Activated naive CD8-positive, alpha-beta T cell treated with anti-CD3 and anti-CD28 coated beads, Interleukin-2, amount 10 ng/mL, durations not matched to agents 7 days and 5 days (primary cell): ENCODE measurements at regions not wholly inside any gene's neighbourhood (a gene's known extent, or its start where the extent isn't known, plus 50 kb on each side); places are given as distances from the start of the nearest gene placed in this dataset.

Source experiments
- ATAC-seq: fragments of 150-1000 bp; cut with Tn5 transposase; one replicate; pipeline ENCODE4 v1.10.0; 2021; ENCODE audit warnings: low read depth, moderate library complexity
- POLR2A ChIA-PET: fragments of 350-600 bp; sonication (Branson Sonifier 250); formaldehyde crosslinking; loops from one replicate; lab custom pipeline; 2021; ENCODE audit warnings: antibody characterized with exemption; lab: Charles Lee
- DNase-seq: peaks from one replicate; pipeline ENCODE4 v3.0.0; 2021
- H3K27ac Mint-ChIP-seq: one replicate; pipeline ENCODE4 v1.8.0; 2022; ENCODE audit warnings: mild to moderate bottlenecking, mixed read lengths
- H3K27me3 Mint-ChIP-seq: one replicate; pipeline ENCODE4 v1.8.0; 2022; ENCODE audit warnings: mild to moderate bottlenecking, moderate library complexity, mixed read lengths
- H3K36me3 Mint-ChIP-seq: one replicate; pipeline ENCODE4 v1.8.0; 2021; ENCODE audit warnings: mild to moderate bottlenecking, mixed read lengths
- H3K4me1 Mint-ChIP-seq: one replicate; pipeline ENCODE4 v1.8.0; 2021; ENCODE audit warnings: mixed read lengths
- H3K4me3 Mint-ChIP-seq: one replicate; pipeline ENCODE4 v1.8.0; 2022; ENCODE audit warnings: mild to moderate bottlenecking, moderate library complexity, mixed read lengths
- H3K9me3 Mint-ChIP-seq: one replicate; pipeline ENCODE4 v1.8.0; 2021; ENCODE audit warnings: mixed read lengths

GRCh38 chr18:41113885-41114482 lies 841.0 kb upstream of the PIK3C3 start:
- Mint-ChIP-seq H3K9me3 (peaks cover 7% of the 10 kb centered on the region), H3K36me3 (no peaks in the 10 kb centered on the region), H3K4me3 (no peak overlapping the region), H3K4me1 (no peaks in the 10 kb centered on the region), H3K27ac (no peak overlapping the region), H3K27me3 (no peaks in the 10 kb centered on the region)
- POLR2A ChIA-PET = no interaction called here
- DNase-seq (no peak), ATAC-seq (no peak)

- Mint-ChIP-seq H3K36me3 (no peaks in the 10 kb centered on the region), H3K27ac (no peak overlapping the region), H3K4me3 (no peak overlapping the region), H3K27me3 (no peaks in the 10 kb centered on the region), H3K9me3 (peaks cover 2% of the 10 kb centered on the region), H3K4me1 (no peaks in the 10 kb centered on the region)
- DNase-seq (no peak), ATAC-seq (no peak)
- POLR2A ChIA-PET = no interaction called here
Observed at GRCh38 chr18:41099451-41099850, 855.6 kb upstream of the PIK3C3 start.

- no peaks in the 10 kb centered on the region for H3K36me3 Mint-ChIP-seq
- H3K4me1 Mint-ChIP-seq = no peaks in the 10 kb centered on the region
- H3K4me3 Mint-ChIP-seq = no peak overlapping the region
- no peaks in the 10 kb centered on the region for H3K27me3 Mint-ChIP-seq
- H3K9me3 Mint-ChIP-seq = no peaks in the 10 kb centered on the region
- no peak for DNase-seq
- no peak for ATAC-seq
- POLR2A ChIA-PET = no interaction called here
- H3K27ac Mint-ChIP-seq = no peak overlapping the region
Observed at GRCh38 chr18:41096504-41096903, 858.5 kb upstream of the PIK3C3 start.

GRCh38 chr18:41077076-41077475 lies 878.0 kb upstream of the PIK3C3 start:
- Mint-ChIP-seq H3K9me3 (peaks cover 3% of the 10 kb centered on the region), H3K4me1 (no peaks in the 10 kb centered on the region), H3K27me3 (no peaks in the 10 kb centered on the region), H3K27ac (no peak overlapping the region), H3K36me3 (no peaks in the 10 kb centered on the region), H3K4me3 (no peak overlapping the region)
- POLR2A ChIA-PET = no interaction called here
- ATAC-seq = no peak
- no peak for DNase-seq

- Mint-ChIP-seq H3K4me3 (no peak overlapping the region), H3K27me3 (no peaks in the 10 kb centered on the region), H3K27ac (no peak overlapping the region), H3K4me1 (no peaks in the 10 kb centered on the region), H3K9me3 (peaks cover 3% of the 10 kb centered on the region), H3K36me3 (no peaks in the 10 kb centered on the region)
- POLR2A ChIA-PET = no interaction called here
- DNase-seq = no peak
- no peak for ATAC-seq
Observed at GRCh38 chr18:41075212-41075611, 879.8 kb upstream of the PIK3C3 start.

- POLR2A ChIA-PET = no interaction called here
- Mint-ChIP-seq H3K36me3 (no peaks in the 10 kb centered on the region), H3K27ac (no peak overlapping the region), H3K27me3 (no peaks in the 10 kb centered on the region), H3K4me1 (no peaks in the 10 kb centered on the region), H3K9me3 (peaks cover 4% of the 10 kb centered on the region), H3K4me3 (no peak overlapping the region)
- DNase-seq (no peak), ATAC-seq (no peak)
Observed at GRCh38 chr18:41073372-41073954, 881.6 kb upstream of the PIK3C3 start.

GRCh38 chr18:41072946-41073345 lies 882.1 kb upstream of the PIK3C3 start:
- POLR2A ChIA-PET = no interaction called here
- no peak for ATAC-seq
- Mint-ChIP-seq H3K27ac (no peak overlapping the region), H3K9me3 (peaks cover 4% of the 10 kb centered on the region), H3K27me3 (no peaks in the 10 kb centered on the region), H3K36me3 (no peaks in the 10 kb centered on the region), H3K4me3 (no peak overlapping the region), H3K4me1 (no peaks in the 10 kb centered on the region)
- no peak for DNase-seq

GRCh38 chr18:41071826-41072225 lies 883.2 kb upstream of the PIK3C3 start:
- Mint-ChIP-seq H3K4me1 (no peaks in the 10 kb centered on the region), H3K4me3 (no peak overlapping the region), H3K9me3 (peaks cover 4% of the 10 kb centered on the region), H3K27ac (no peak overlapping the region), H3K27me3 (no peaks in the 10 kb centered on the region), H3K36me3 (no peaks in the 10 kb centered on the region)
- POLR2A ChIA-PET = no interaction called here
- DNase-seq = no peak
- ATAC-seq = no peak

- Mint-ChIP-seq H3K27me3 (no peaks in the 10 kb centered on the region), H3K4me1 (no peaks in the 10 kb centered on the region), H3K36me3 (no peaks in the 10 kb centered on the region), H3K27ac (no peak overlapping the region), H3K4me3 (no peak overlapping the region), H3K9me3 (peaks cover 1% of the 10 kb centered on the region)
- DNase-seq (no peak), ATAC-seq (no peak)
- POLR2A ChIA-PET = no interaction called here
Observed at GRCh38 chr18:41069167-41069566, 885.9 kb upstream of the PIK3C3 start.

- Mint-ChIP-seq H3K9me3 (peaks cover 1% of the 10 kb centered on the region), H3K36me3 (no peaks in the 10 kb centered on the region)
- POLR2A ChIA-PET = no interaction called here
Observed at GRCh38 chr18:41064916-41065315, 890.1 kb upstream of the PIK3C3 start.

GRCh38 chr18:41060967-41061366 lies 894.1 kb upstream of the PIK3C3 start:
- no peaks in the 10 kb centered on the region for H3K27me3 Mint-ChIP-seq
- ATAC-seq = no peak
- POLR2A ChIA-PET = no interaction called here
- H3K4me1 Mint-ChIP-seq = no peaks in the 10 kb centered on the region
- H3K4me3 Mint-ChIP-seq = no peak overlapping the region
- no peaks in the 10 kb centered on the region for H3K36me3 Mint-ChIP-seq
- no peak for DNase-seq
- no peaks in the 10 kb centered on the region for H3K9me3 Mint-ChIP-seq
- no peak overlapping the region for H3K27ac Mint-ChIP-seq

More at GRCh38 chr18:41064916-41065315, 890.1 kb upstream of the PIK3C3 start:
- H3K27ac Mint-ChIP-seq = no peak overlapping the region
- DNase-seq = no peak
- H3K4me3 Mint-ChIP-seq = no peak overlapping the region
- no peaks in the 10 kb centered on the region for H3K27me3 Mint-ChIP-seq
- H3K4me1 Mint-ChIP-seq = no peaks in the 10 kb centered on the region
- ATAC-seq = no peak

- H3K4me3 Mint-ChIP-seq = no peak overlapping the region
- ATAC-seq = no peak
- H3K36me3 Mint-ChIP-seq = no peaks in the 10 kb centered on the region
- no peaks in the 10 kb centered on the region for H3K9me3 Mint-ChIP-seq
- no peaks in the 10 kb centered on the region for H3K27me3 Mint-ChIP-seq
- POLR2A ChIA-PET = no interaction called here
- no peaks in the 10 kb centered on the region for H3K4me1 Mint-ChIP-seq
- H3K27ac Mint-ChIP-seq = no peak overlapping the region
- no peak for DNase-seq
Observed at GRCh38 chr18:41059126-41059415, 896.0 kb upstream of the PIK3C3 start.

- no peaks in the 10 kb centered on the region for H3K4me1 Mint-ChIP-seq
- H3K36me3 Mint-ChIP-seq = no peaks in the 10 kb centered on the region
- H3K27ac Mint-ChIP-seq = no peak overlapping the region
- ATAC-seq (no peak), DNase-seq (no peak)
- H3K27me3 Mint-ChIP-seq = no peaks in the 10 kb centered on the region
- POLR2A ChIA-PET = no interaction called here
- peaks cover 2% of the 10 kb centered on the region for H3K9me3 Mint-ChIP-seq
- H3K4me3 Mint-ChIP-seq = no peak overlapping the region
Observed at GRCh38 chr18:41058351-41059125, 896.5 kb upstream of the PIK3C3 start.

GRCh38 chr18:41052625-41053024 lies 902.4 kb upstream of the PIK3C3 start:
- Mint-ChIP-seq H3K4me3 (no peak overlapping the region), H3K4me1 (no peaks in the 10 kb centered on the region)
- POLR2A ChIA-PET = no interaction called here

More at GRCh38 chr18:41052625-41053024, 902.4 kb upstream of the PIK3C3 start:
- no peak overlapping the region for H3K27ac Mint-ChIP-seq
- DNase-seq (no peak), ATAC-seq (no peak)
- no peaks in the 10 kb centered on the region for H3K27me3 Mint-ChIP-seq
- H3K9me3 Mint-ChIP-seq = peaks cover 6% of the 10 kb centered on the region
- no peaks in the 10 kb centered on the region for H3K36me3 Mint-ChIP-seq
